Right lung (tissue), 2 donors: ENCODE measurements at regions not wholly inside any gene's neighbourhood (a gene's known extent, or its start where the extent isn't known, plus 50 kb on each side); places are given as distances from the start of the nearest gene placed in this dataset.
"Not testable (repeated sequence)": the region's sequence is repeated elsewhere in the genome, so short reads cannot be mapped to it uniquely, and the experiment has no call there.

Experiments used
- DNase-seq, 2 donors: peaks; one replicate each; pipeline ENCODE4 v3.0.0-alpha.2; 2013

GRCh38 chr14:88929656-88930436 is 105.4 kb downstream of the TTC8 start:
- DNase-seq, result no peak

GRCh38 chr14:88931321-88932110 is 107.1 kb downstream of the TTC8 start:
- DNase-seq, result no peak

GRCh38 chr14:88933191-88933590 is 108.7 kb downstream of the TTC8 start:
- DNase-seq, result no peak

GRCh38 chr14:88934351-88934806 is 109.9 kb downstream of the TTC8 start:
- peak; percentile 61 to 64 for DNase-seq

- DNase-seq, result no peak
Observed at GRCh38 chr14:88935083-88935482, 110.6 kb downstream of the TTC8 start.

- DNase-seq, result no peak
Observed at GRCh38 chr14:88937706-88938105, 113.3 kb downstream of the TTC8 start.

- no peak for DNase-seq
Observed at GRCh38 chr14:88940671-88941070, 116.2 kb downstream of the TTC8 start.

- DNase-seq, result no peak
Observed at GRCh38 chr14:88941414-88941813, 117.0 kb downstream of the TTC8 start.

GRCh38 chr14:88947646-88948598 is 123.5 kb downstream of the TTC8 start:
- DNase-seq, result peak; percentile 64

- no peak for DNase-seq
Observed at GRCh38 chr14:88950069-88950468, 125.6 kb downstream of the TTC8 start.

- no peak for DNase-seq
Observed at GRCh38 chr14:88951370-88951769, 126.9 kb downstream of the TTC8 start.

- DNase-seq, result no peak
Observed at GRCh38 chr14:88952901-88953300, 128.4 kb downstream of the TTC8 start.

- no peak for DNase-seq
Observed at GRCh38 chr14:88955455-88955854, 131.0 kb downstream of the TTC8 start.

GRCh38 chr14:88960496-88960895 is 136.0 kb downstream of the TTC8 start:
- DNase-seq, result no peak

GRCh38 chr14:88961214-88961613 is 136.8 kb downstream of the TTC8 start:
- no peak for DNase-seq

GRCh38 chr14:88962356-88962755 is 137.9 kb downstream of the TTC8 start:
- no peak for DNase-seq

- no peak for DNase-seq
Observed at GRCh38 chr14:88967299-88967698, 142.8 kb downstream of the TTC8 start.

GRCh38 chr14:88975043-88975830 is 150.8 kb downstream of the TTC8 start:
- DNase-seq, result peak; percentile 26 to 43

- no peak for DNase-seq
Observed at GRCh38 chr14:88975926-88976325, 151.5 kb downstream of the TTC8 start.

GRCh38 chr14:88980907-88981306 is 156.5 kb downstream of the TTC8 start:
- not testable (repeated sequence) for DNase-seq

GRCh38 chr14:88981948-88982347 is 157.5 kb downstream of the TTC8 start:
- DNase-seq, result no peak
